GM18499 (cell line): ENCODE measurements at regions not wholly inside any gene's neighbourhood (a gene's known extent, or its start where the extent isn't known, plus 50 kb on each side); places are given as distances from the start of the nearest gene placed in this dataset.
"Not testable (repeated sequence)": the region's sequence is repeated elsewhere in the genome, so short reads cannot be mapped to it uniquely, and the experiment has no call there.

Experiments
- ATAC-seq: cut with Tn5 transposase; IDR thresholded peaks from one replicate; pipeline ENCODE4 v1.9.1; 2021; ENCODE audit warnings: moderate number of reproducible peaks; ENCODE audit not compliant: insufficient read depth, unreplicated experiment

DNA sequence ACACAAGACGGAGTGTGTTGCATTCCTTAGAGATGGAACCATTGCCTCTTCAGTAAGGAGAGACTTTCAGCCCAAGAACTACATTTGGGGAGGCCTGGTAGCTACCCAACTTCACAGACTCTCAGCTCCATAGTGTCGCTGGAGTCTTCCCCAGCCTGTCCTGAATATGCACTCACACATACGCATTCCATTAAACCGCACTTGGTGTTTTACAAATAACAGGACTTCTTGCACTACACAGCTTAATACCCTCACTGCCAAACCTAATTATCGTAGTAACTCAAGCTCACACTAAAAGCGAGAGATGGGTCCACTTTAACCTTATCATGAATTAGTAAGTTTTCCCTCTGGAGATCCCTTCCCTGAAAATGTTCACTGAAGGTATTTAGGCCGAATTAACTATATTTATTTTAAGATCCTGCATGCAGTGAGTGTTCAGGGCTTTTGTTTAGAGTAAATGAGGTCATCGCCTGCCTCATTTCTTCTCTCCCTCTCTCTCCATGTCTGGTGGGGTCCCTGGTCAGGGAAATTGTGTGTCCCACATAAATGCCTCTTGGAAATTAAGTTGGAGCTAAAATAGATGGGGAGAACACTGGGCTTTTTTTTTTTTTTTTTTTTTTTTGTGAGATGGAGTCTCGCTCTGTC is 171.9 kb downstream of the FAM43A start:
- ATAC-seq = no peak

DNA sequence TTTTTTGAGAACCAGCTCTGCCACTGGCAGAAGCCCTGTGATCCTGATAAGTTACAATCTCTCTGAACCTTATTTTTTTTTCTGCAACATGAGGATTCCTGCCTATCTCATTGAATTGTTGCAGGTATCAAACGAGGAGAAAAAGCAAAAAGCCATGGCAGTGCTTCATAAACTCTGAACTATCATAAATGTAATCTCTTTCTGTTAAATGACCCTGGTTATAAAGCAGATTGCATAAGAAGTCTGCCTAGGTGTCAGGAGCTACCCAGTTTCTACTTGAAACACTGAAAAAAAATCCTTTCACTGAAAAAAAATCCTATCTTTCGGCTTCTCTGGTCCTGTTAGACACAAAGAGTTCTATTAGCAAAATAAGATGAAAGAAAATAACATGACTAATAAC is 172.7 kb downstream of the FAM43A start:
- no peak for ATAC-seq

DNA sequence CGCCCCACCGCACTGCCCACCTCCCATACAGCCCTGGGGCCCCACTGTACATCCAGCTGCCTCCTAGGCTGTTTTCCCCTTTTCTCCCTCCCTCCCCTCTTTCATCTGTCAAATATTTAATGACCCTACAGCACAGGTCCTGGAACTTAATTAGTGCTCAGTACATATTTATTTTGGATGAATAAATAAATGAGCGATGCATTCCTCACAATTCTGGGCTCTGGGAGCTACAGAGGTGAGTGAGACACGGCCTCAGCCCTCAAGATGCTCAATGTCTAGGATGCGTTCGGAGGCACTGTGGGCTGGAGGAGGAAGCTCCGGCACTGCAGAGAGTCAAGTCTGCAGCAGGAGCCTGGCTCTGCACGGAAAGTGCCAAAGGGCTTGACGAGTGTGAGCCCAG is 175.0 kb downstream of the FAM43A start:
- no peak for ATAC-seq

- ATAC-seq = no peak
Measured at GRCh38 chr3:194861375-194861774, 175.7 kb downstream of the FAM43A start.

DNA sequence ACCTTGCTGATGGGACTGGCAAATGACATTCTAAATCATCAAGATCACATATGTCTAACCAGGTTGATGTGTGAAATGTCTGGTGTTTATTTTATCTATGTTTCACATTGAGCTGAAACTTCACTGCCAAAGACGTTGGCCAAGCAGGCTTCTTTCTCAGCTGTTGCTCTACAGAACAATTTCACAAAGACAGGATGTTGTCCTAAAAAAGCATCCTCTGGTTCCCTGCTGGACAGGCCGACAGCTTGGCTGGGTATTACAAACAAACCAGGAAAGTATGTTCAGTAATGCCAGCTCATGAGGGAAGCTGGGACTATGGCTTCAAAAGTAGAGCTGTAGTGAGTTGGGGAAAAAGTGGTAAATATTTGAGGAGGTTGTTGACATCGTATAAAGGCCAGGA is 179.4 kb downstream of the FAM43A start:
- no peak for ATAC-seq

- ATAC-seq = no peak
Measured at GRCh38 chr3:194865615-194866014, 179.9 kb downstream of the FAM43A start.

- no peak for ATAC-seq
Measured at GRCh38 chr3:194866236-194866635, 180.6 kb downstream of the FAM43A start.

- no peak for ATAC-seq
Measured at GRCh38 chr3:194867270-194867983, 181.7 kb downstream of the FAM43A start.

GRCh38 chr3:194868831-194869230 is 183.1 kb downstream of the FAM43A start:
- no peak for ATAC-seq

DNA sequence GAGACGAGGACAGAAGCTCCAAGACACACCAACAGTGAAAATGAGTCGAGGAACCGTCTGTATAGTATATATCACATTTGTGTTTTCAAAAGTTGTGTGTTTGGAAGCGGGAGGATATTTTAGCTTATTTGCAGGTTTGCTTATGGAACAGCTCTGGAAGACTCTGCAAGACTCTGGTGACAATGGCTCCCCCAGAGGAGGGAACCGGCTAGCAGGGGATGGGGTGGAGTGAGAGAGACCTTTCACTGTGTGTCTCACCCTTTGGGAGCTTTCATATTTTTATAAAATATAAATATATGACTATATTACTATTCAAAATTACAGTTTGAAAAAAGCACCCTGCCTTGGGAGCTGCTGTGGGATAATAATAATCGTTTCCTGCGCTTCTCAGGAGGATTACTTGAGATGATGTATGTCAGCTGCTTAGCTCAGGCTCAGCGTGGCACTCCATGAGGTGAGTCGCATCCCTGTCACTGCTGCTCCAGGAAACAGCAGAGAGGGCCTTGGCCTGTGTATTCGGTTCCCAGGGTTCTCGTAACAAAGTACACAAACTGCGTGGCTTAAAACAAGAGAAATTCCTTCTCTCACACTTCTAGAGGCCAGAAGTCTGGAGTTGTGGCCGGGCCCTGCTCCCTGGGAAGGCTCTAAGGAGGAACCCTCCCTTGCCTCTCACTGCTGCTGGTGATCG is 183.9 kb downstream of the FAM43A start:
- no peak for ATAC-seq

- no peak for ATAC-seq
Measured at GRCh38 chr3:194870394-194871110, 184.9 kb downstream of the FAM43A start.

GRCh38 chr3:194871143-194871863 is 185.6 kb downstream of the FAM43A start:
- no peak for ATAC-seq

GRCh38 chr3:194871864-194872668 is 186.4 kb downstream of the FAM43A start:
- no peak for ATAC-seq

DNA sequence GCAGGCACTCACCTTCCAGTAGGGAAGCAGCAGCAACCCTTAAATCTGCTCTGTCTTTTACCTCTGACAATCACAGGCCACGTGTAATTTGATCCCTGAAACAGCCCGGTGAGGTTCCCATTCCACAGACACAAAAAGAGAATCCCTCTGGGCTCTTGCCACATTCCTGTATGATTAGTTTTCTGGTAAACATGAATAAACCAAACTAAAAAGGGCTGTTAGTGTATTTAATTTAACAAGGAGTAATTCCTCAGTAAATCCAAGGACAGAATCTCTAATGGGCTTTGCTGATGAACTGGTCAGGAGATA is 186.9 kb downstream of the FAM43A start:
- no peak for ATAC-seq

- ATAC-seq = not testable (repeated sequence)
Measured at GRCh38 chr3:194873474-194873873, 187.8 kb downstream of the FAM43A start.

GRCh38 chr3:194874206-194874605 is 188.5 kb downstream of the FAM43A start:
- no peak for ATAC-seq

DNA sequence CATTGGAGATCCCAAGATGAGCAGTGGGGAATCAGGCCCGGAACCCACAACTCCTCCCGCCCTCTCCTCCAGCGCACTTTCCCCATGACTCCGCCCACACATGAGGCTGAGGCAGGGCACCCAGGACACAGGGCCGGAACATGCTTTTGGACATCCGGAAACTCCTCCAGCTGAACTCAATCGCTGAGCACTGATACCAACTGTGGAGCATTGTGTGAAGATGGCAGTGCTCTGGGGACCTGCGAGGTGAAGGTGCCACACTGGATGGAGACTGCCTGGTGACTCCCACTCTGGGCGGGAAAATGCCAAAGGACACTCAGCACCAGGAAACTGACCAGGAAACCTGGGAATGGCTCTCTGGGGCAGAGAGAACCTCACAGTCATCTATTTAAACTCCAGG is 189.1 kb downstream of the FAM43A start:
- ATAC-seq = no peak

DNA sequence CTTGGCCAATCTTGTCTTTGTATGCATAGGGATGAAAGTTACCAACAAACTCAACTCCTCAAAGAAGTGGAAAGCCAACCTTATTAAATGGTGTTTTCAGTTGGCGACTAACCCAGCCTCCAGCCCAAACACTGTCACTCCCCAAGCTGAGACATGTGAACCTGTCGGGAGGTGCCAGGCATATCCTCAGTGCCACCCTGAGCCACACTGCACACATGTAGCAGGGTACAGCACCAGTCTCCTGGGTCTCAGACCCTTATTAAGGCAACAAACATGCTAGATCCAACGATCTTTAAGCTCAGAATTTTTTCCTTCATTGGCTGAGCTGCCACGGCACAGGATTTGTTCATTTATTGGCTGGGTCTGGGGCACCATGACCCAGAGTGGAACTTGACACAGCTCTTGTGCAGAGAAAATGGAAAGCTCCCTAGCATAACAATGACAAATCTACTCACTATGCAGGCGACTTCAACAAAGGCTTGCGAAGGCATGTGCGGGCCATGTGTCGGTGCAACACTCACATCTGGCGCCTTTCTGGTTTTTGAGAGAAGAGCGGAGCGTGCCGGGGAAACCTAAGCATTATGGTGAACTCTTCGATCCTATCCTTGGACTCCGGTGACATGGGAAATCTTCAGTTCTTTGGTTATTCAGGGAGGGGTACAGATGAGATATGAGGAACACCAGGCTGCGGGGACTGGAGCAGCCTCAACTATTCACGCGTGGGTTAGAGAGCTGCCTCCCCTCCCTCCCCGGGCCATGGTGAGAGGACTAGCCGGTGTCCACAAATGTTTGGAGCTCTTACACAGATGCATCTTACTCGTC is 190.1 kb downstream of the FAM43A start:
- ATAC-seq = no peak
